ENCODE measurements at regions not wholly inside any gene's neighbourhood (a gene's known extent, or its start where the extent isn't known, plus 50 kb on each side); places are given as distances from the start of the nearest gene placed in this dataset.

DNA sequence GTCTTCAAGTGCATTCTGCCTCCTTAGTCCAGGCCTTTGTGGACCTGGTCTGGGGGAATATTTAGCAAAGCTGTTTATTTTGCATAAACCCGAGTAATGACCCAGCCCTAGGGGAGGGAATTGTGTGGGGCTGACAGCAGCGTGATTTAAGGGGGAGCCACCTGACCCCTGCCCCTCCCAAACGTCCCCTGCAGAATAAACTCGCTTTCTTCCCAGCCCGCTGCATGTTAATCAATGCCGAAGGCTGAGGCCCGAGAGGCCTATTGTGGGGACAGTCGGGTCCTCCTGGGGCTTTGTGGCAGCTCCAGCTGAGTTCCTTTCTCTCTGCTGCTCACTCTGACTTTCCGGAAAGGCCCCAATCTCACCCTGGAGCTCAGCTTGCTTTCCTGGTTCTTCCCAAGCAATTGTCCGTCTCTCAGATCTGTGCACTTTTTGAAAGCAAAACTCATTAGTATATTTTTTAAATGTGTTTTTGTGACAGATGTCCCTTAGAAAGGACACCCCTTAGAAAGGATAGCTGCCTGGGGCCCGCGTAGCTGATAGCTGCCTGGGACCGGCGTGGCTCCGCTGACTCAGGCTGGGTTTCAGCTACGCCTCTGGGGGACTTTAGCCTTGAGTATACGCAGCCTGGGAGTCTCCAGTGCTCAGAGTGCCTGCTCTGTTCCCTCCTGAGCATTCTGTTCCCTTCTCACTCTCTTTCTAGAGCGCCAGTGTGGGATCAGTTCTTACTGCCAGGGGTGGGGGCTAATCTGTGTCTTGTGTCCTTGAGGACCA is 158.3 kb downstream of the GLI2 start:
- Mint-ChIP-seq H3K4me1 (ENCODE audit: low read depth) (no peaks in the 10 kb centered on the region), H3K27me3 (peaks cover 2% of the 10 kb centered on the region), H3K36me3 (no peaks in the 10 kb centered on the region), H3K27ac (no peak overlapping the region), H3K9me3 (ENCODE audit: low read depth) (no peaks in the 10 kb centered on the region), H3K4me3 (no peak overlapping the region)

DNA sequence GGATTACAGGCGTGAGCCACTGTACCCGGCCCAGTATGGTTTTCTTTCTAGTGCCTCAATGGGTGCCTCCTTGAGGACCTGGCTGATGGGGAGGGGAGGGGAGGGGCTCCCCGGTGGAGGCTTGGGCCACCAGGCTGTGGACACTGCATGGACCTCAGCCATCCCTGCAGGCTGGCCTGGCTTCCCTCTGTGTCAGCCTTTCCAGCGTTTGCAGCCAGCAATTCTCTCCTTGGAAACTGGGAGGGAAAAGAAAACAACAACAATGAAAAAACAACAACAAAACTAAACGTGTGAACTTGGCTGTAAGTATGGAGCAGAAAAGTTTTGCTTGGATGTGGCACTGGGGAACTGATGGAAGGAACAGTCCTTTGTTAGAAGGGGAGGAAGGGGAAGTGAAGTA is 159.3 kb downstream of the GLI2 start:
- peaks cover 2% of the 10 kb centered on the region for H3K27me3 Mint-ChIP-seq
- H3K27ac Mint-ChIP-seq: no peak overlapping the region
- no peaks in the 10 kb centered on the region for H3K9me3 Mint-ChIP-seq (ENCODE audit: low read depth)
- no peak overlapping the region for H3K4me3 Mint-ChIP-seq
- no peaks in the 10 kb centered on the region for H3K4me1 Mint-ChIP-seq (ENCODE audit: low read depth)
- no peaks in the 10 kb centered on the region for H3K36me3 Mint-ChIP-seq

GRCh38 chr2:120896126-120896525 is 160.5 kb downstream of the GLI2 start:
- no peak overlapping the region for H3K27ac Mint-ChIP-seq
- H3K36me3 Mint-ChIP-seq: no peaks in the 10 kb centered on the region
- H3K27me3 Mint-ChIP-seq: peaks cover 2% of the 10 kb centered on the region
- no peaks in the 10 kb centered on the region for H3K4me1 Mint-ChIP-seq (ENCODE audit: low read depth)
- H3K9me3 Mint-ChIP-seq (ENCODE audit: low read depth): no peaks in the 10 kb centered on the region
- H3K4me3 Mint-ChIP-seq: no peak overlapping the region

DNA sequence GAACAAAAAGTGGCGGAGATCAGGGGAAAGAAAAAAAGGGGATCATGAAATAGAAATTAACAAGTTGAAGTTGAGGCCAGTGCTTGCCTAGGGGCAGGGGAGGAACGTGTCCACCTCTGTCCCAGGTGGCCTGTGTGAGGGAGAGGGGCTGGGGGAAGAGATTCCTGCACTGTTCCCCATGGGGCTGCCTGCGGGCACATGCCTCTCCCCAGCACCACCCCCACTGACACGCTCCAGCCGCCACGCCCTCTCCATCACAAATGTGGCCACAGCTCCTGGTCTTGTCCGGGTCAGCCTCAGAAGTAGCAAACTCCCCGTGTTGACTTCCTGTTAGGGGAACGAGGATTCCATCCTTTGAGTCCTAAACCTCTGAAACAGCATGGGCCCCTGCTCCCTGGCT is 161.2 kb downstream of the GLI2 start:
- H3K27me3 Mint-ChIP-seq: peaks cover 2% of the 10 kb centered on the region
- H3K36me3 Mint-ChIP-seq: no peaks in the 10 kb centered on the region
- no peaks in the 10 kb centered on the region for H3K9me3 Mint-ChIP-seq (ENCODE audit: low read depth)
- no peaks in the 10 kb centered on the region for H3K4me1 Mint-ChIP-seq (ENCODE audit: low read depth)
- no peak overlapping the region for H3K4me3 Mint-ChIP-seq
- no peak overlapping the region for H3K27ac Mint-ChIP-seq

GRCh38 chr2:120897399-120897798 is 161.7 kb downstream of the GLI2 start:
- H3K27me3 Mint-ChIP-seq: peaks cover 2% of the 10 kb centered on the region
- no peak overlapping the region for H3K27ac Mint-ChIP-seq
- no peak overlapping the region for H3K4me3 Mint-ChIP-seq
- no peaks in the 10 kb centered on the region for H3K4me1 Mint-ChIP-seq (ENCODE audit: low read depth)
- no peaks in the 10 kb centered on the region for H3K36me3 Mint-ChIP-seq
- H3K9me3 Mint-ChIP-seq (ENCODE audit: low read depth): no peaks in the 10 kb centered on the region

GRCh38 chr2:120898496-120898895 is 162.8 kb downstream of the GLI2 start:
- Mint-ChIP-seq H3K27ac (no peak overlapping the region), H3K36me3 (no peaks in the 10 kb centered on the region)

DNA sequence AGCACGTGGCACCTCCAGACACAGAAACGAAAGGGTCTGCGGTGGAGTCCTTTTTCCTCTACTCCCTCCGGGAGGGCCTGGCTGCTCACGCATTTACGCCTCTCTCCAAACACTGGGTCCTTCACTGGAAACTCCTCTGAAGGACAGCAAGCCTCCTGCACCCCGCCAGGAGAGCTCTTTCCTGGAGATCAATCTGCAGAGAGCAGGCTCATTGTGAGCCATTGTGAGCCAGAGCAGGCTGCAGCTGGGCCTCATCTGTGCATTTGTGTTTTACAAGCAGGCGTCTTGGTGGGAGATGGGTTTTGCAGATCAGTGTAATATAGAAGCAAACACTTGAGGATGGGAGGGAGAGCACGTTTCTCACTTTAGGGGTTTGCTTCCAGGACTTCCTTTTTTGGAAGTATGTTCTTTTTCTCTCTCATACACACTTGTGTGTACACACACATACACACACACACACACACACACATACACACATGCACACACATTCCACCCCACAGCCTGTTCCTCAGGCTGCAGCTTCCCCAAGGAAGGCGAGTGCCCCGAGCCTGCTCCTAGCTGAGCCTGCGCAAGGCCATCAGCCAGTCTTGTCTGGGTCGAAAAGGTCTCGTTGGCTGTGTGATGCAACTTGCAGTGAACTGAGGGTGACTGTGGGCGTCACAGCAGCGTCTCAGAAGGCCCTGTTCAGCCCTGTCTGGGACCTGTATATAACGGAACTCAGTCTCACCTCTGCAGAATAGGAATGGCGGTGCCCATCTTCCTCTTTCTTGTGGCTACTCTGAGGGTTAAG is 163.5 kb downstream of the GLI2 start:
- no peak overlapping the region for H3K4me3 Mint-ChIP-seq
- H3K4me1 Mint-ChIP-seq (ENCODE audit: low read depth): no peaks in the 10 kb centered on the region
- H3K27me3 Mint-ChIP-seq: peaks cover 3% of the 10 kb centered on the region
- H3K27ac Mint-ChIP-seq: no peak overlapping the region
- H3K36me3 Mint-ChIP-seq: no peaks in the 10 kb centered on the region
- H3K9me3 Mint-ChIP-seq (ENCODE audit: low read depth): no peaks in the 10 kb centered on the region

More at GRCh38 chr2:120898496-120898895, 162.8 kb downstream of the GLI2 start:
- Mint-ChIP-seq H3K9me3 (ENCODE audit: low read depth) (no peaks in the 10 kb centered on the region), H3K4me1 (ENCODE audit: low read depth) (no peaks in the 10 kb centered on the region), H3K4me3 (no peak overlapping the region), H3K27me3 (peaks cover 3% of the 10 kb centered on the region)

DNA sequence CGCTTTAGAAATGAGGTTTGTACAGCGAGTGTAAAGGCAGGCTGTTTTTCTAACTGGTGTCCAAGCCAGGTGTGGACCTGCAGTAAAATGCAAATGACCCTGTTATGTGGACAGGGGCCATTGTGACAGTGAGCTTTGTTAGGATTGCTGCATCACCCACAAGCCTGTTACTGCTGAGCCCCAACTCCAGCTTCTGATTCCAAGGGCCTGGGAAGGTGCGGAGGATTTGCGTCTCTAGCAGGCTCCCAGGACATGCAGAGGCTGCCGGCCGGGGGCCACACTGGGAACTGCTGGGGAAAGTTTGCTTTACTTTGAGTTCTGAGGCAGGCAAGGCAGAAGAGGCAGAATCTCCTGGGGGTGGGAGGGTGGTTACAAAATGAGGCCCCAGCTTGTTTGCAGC is 164.1 kb downstream of the GLI2 start:
- Mint-ChIP-seq H3K4me3 (no peak overlapping the region), H3K4me1 (ENCODE audit: low read depth) (no peaks in the 10 kb centered on the region), H3K27ac (no peak overlapping the region), H3K9me3 (ENCODE audit: low read depth) (no peaks in the 10 kb centered on the region), H3K36me3 (no peaks in the 10 kb centered on the region), H3K27me3 (peaks cover 3% of the 10 kb centered on the region)

DNA sequence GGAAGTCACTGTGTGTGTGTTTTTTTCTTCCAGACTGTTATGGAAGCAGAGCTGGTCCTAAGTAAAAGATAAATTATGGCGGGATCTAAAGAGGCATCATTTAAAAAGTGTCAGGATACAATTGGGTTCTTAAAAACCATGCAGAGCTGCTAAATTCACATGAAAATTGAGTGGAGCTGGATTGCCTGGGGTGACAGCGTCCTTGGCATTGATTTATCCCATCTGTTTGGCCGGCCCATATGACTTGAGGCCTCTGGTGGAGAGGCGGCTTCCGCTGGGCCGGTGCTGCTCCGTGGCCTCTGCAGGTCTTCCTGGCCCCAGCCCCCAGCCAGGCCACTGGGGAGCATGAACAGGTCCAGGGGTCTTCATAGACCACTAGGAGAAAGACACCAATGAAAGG is 165.5 kb downstream of the GLI2 start:
- H3K9me3 Mint-ChIP-seq (ENCODE audit: low read depth): no peaks in the 10 kb centered on the region
- H3K4me3 Mint-ChIP-seq: no peak overlapping the region
- H3K4me1 Mint-ChIP-seq (ENCODE audit: low read depth): no peaks in the 10 kb centered on the region
- H3K27me3 Mint-ChIP-seq: peaks cover 3% of the 10 kb centered on the region
- H3K27ac Mint-ChIP-seq: no peak overlapping the region
- no peaks in the 10 kb centered on the region for H3K36me3 Mint-ChIP-seq

- no peaks in the 10 kb centered on the region for H3K36me3 Mint-ChIP-seq
- H3K4me3 Mint-ChIP-seq: no peak overlapping the region
- no peak overlapping the region for H3K27ac Mint-ChIP-seq
- no peaks in the 10 kb centered on the region for H3K4me1 Mint-ChIP-seq (ENCODE audit: low read depth)
- H3K27me3 Mint-ChIP-seq: peaks cover 1% of the 10 kb centered on the region
- no peaks in the 10 kb centered on the region for H3K9me3 Mint-ChIP-seq (ENCODE audit: low read depth)
These were observed 166.9 kb downstream of the GLI2 start for GRCh38 chr2:120902592-120902991.

DNA sequence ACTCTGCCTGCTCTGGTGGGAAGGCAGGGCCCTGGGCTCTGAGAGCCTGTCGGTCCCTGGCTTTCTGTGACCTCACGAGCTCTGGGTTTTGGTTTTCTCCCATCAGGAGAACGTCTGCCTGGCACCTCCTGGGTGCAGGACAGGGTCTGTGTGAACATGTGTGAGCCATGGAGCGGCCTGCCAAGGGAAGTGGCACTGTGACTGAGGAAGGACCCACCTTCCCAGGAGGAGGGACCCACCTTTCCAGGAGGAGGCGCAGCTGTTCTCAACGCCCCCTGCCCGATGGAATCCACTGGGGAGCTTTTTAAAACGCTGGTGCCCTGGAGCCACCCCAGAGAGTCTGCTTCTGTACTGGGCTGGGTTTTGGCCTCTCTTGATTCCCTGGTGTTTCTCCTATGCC is 168.7 kb downstream of the GLI2 start:
- Mint-ChIP-seq H3K27ac (no peak overlapping the region), H3K4me1 (ENCODE audit: low read depth) (no peaks in the 10 kb centered on the region), H3K4me3 (no peak overlapping the region), H3K27me3 (peaks cover 1% of the 10 kb centered on the region), H3K9me3 (ENCODE audit: low read depth) (no peaks in the 10 kb centered on the region), H3K36me3 (no peaks in the 10 kb centered on the region)

DNA sequence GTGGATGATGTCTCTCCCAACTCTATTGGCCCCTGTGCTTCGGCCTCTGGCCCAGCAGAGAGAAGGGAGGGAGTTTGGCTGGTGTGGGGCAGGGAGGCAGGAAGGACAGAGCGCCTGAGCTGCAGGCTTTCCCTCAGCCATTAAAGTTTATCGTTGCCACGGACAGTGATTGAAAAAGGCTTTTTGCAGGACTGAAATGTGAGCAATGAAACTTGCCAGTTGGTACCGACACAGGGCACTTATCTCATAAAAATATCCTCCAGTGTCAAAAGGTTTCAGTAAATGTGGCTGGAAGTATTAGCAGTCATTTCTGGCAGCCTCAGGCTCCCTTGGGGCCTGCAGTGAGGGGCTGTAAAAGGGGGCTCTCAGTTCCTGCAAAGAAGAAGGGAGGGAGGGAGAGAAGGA is 169.2 kb downstream of the GLI2 start:
- Mint-ChIP-seq H3K27me3 (peaks cover 1% of the 10 kb centered on the region), H3K36me3 (no peaks in the 10 kb centered on the region), H3K27ac (no peak overlapping the region), H3K4me1 (ENCODE audit: low read depth) (no peaks in the 10 kb centered on the region), H3K4me3 (no peak overlapping the region), H3K9me3 (ENCODE audit: low read depth) (no peaks in the 10 kb centered on the region)

- no peaks in the 10 kb centered on the region for H3K36me3 Mint-ChIP-seq
- H3K4me3 Mint-ChIP-seq: no peak overlapping the region
- H3K9me3 Mint-ChIP-seq (ENCODE audit: low read depth): no peaks in the 10 kb centered on the region
- peaks cover 1% of the 10 kb centered on the region for H3K27me3 Mint-ChIP-seq
- no peak overlapping the region for H3K27ac Mint-ChIP-seq
- H3K4me1 Mint-ChIP-seq (ENCODE audit: low read depth): no peaks in the 10 kb centered on the region
These were observed 169.6 kb downstream of the GLI2 start for GRCh38 chr2:120905298-120905697.

DNA sequence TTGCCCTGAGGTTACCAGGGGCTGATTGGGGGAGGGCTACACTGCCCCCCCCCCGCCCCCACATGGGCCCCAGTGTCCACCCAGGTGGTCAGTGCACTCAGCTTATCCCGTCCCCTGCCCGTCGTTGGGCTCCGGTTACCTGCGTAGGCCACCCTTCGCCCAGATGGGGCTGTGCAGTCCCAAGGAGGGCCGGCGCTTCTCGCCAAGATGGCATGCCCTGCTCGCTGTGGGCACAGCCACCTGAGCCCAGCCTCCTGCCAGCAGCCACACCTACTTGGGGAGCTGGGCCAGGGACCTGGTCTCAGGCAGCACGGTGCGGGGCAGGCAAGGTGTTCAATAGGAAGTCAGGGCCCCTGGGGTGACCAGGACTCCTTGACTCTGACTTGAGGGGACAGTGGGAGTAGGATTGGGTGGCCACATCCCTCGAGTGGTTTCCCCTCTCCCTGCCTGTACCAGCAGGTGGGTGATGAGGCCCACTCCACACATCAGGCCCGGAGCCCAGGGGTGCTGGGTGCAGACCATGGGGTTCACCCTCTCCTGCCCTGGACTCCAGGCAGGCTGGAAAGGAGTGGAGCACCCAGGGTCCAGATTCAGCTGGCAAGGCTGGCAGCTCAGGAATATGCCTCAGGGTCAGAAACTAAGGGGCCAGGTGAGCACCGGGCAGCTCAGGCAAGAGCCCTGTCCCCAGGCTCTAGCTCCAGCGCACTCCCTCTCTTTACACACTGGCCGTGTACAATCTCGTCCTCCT is 170.3 kb downstream of the GLI2 start:
- Mint-ChIP-seq H3K4me3 (no peak overlapping the region), H3K4me1 (ENCODE audit: low read depth) (no peaks in the 10 kb centered on the region), H3K27ac (no peak overlapping the region), H3K36me3 (no peaks in the 10 kb centered on the region), H3K9me3 (ENCODE audit: low read depth) (no peaks in the 10 kb centered on the region), H3K27me3 (peaks cover 1% of the 10 kb centered on the region)

GRCh38 chr2:120906914-120907313 is 171.2 kb downstream of the GLI2 start:
- Mint-ChIP-seq H3K27me3 (peaks cover 1% of the 10 kb centered on the region), H3K4me3 (no peak overlapping the region), H3K27ac (no peak overlapping the region), H3K36me3 (no peaks in the 10 kb centered on the region), H3K9me3 (ENCODE audit: low read depth) (no peaks in the 10 kb centered on the region), H3K4me1 (ENCODE audit: low read depth) (no peaks in the 10 kb centered on the region)

All from activated naive CD8-positive, alpha-beta T cell (primary cell).